ENCODE measurements at regions not wholly inside any gene's neighbourhood (a gene's known extent, or its start where the extent isn't known, plus 50 kb on each side); places are given as distances from the start of the nearest gene placed in this dataset.

- no peak for DNase-seq (ENCODE audit: low read depth)
- no peak overlapping the region for H3K4me3 ChIP-seq (ENCODE audit: low read depth, low read length)
- TF ChIP-seq, protein P1, sequence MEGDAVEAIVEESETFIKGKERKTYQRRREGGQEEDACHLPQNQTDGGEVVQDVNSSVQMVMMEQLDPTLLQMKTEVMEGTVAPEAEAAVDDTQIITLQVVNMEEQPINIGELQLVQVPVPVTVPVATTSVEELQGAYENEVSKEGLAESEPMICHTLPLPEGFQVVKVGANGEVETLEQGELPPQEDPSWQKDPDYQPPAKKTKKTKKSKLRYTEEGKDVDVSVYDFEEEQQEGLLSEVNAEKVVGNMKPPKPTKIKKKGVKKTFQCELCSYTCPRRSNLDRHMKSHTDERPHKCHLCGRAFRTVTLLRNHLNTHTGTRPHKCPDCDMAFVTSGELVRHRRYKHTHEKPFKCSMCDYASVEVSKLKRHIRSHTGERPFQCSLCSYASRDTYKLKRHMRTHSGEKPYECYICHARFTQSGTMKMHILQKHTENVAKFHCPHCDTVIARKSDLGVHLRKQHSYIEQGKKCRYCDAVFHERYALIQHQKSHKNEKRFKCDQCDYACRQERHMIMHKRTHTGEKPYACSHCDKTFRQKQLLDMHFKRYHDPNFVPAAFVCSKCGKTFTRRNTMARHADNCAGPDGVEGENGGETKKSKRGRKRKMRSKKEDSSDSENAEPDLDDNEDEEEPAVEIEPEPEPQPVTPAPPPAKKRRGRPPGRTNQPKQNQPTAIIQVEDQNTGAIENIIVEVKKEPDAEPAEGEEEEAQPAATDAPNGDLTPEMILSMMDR (IDR thresholded peaks at IDR 0.05; ENCODE audit: low read depth, low read length): no peak
- TF ChIP-seq MYC (IDR thresholded peaks at IDR 0.05; ENCODE audit: low read depth, low read length): no peak
- TF ChIP-seq, protein P2, sequence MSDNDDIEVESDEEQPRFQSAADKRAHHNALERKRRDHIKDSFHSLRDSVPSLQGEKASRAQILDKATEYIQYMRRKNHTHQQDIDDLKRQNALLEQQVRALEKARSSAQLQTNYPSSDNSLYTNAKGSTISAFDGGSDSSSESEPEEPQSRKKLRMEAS (IDR thresholded peaks at IDR 0.05; ENCODE audit: low read depth, low read length): no peak
- no peak for TF ChIP-seq POLR2A (IDR thresholded peaks at IDR 0.05; ENCODE audit: extremely low read depth, insufficient read length)
Measured at GRCh38 chr2:78353168-78353567, 672.3 kb upstream of the REG3G start.

DNA sequence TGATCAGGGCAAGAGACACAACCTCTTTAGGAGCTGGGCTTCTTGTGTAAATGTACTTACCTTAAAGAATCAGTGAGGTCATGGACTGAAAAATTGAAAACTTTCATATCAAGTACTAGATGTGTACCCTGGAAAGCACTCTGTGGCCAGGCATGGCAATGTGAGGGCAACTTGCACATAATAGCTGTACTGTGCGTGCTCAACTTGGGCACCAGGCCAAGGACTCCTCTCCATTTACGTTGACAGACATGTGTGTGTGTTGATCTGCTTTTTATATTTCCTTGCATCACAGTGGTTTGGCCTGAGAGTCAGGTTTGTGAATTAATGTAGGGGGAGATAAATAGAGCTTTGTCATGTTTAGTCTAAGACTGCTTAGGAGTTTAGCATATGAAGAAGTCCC is 669.5 kb upstream of the REG3G start:
- no peak for DNase-seq (ENCODE audit: low read depth)
- TF ChIP-seq, protein P2 (IDR thresholded peaks at IDR 0.05; ENCODE audit: low read depth, low read length): no peak
- TF ChIP-seq POLR2A (IDR thresholded peaks at IDR 0.05; ENCODE audit: extremely low read depth, insufficient read length): no peak
- TF ChIP-seq MYC (IDR thresholded peaks at IDR 0.05; ENCODE audit: low read depth, low read length): no peak
- TF ChIP-seq, protein P1 (IDR thresholded peaks at IDR 0.05; ENCODE audit: low read depth, low read length): no peak
- H3K4me3 ChIP-seq (ENCODE audit: low read depth, low read length): no peak overlapping the region

GRCh38 chr2:78383576-78383975 is 641.9 kb upstream of the REG3G start:
- TF ChIP-seq MYC (IDR thresholded peaks at IDR 0.05; ENCODE audit: low read depth, low read length) (no peak), POLR2A (IDR thresholded peaks at IDR 0.05; ENCODE audit: extremely low read depth, insufficient read length) (no peak)
- TF ChIP-seq, protein P1 (IDR thresholded peaks at IDR 0.05; ENCODE audit: low read depth, low read length): no peak
- TF ChIP-seq, protein P2 (IDR thresholded peaks at IDR 0.05; ENCODE audit: low read depth, low read length): no peak
- DNase-seq (ENCODE audit: low read depth): no peak
- H3K4me3 ChIP-seq (ENCODE audit: low read depth, low read length): no peak overlapping the region

DNA sequence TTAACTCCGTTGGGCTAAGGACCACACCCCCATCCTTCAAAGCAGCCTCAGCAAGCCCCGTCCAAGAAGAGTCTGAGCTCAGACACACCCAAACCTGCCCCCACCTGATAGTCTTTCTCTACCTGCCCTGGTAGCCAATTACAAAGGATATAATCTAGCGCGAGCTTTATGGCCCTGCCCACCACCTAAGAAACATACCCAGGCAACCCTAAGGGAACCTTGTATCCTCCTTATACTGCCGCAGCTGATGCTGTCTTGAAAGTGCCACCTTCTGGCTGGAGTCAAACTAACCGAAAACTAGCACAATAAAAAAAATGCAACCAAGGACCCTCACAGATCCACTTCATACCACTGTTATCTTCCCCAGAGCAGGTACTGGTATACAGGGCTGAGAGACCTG is 628.3 kb upstream of the REG3G start:
- H3K4me3 ChIP-seq (ENCODE audit: low read depth, low read length): no peak overlapping the region
- no peak for DNase-seq (ENCODE audit: low read depth)
- TF ChIP-seq, protein P1 (IDR thresholded peaks at IDR 0.05; ENCODE audit: low read depth, low read length): no peak
- TF ChIP-seq MYC (IDR thresholded peaks at IDR 0.05; ENCODE audit: low read depth, low read length): no peak

GRCh38 chr2:78407960-78408794 is 617.3 kb upstream of the REG3G start:
- no peak overlapping the region for H3K4me3 ChIP-seq (ENCODE audit: low read depth, low read length)
- TF ChIP-seq, protein P1 (IDR thresholded peaks at IDR 0.05; ENCODE audit: low read depth, low read length): no peak
- TF ChIP-seq MYC (IDR thresholded peaks at IDR 0.05; ENCODE audit: low read depth, low read length) (no peak), POLR2A (IDR thresholded peaks at IDR 0.05; ENCODE audit: extremely low read depth, insufficient read length) (no peak)
- TF ChIP-seq, protein P2 (IDR thresholded peaks at IDR 0.05; ENCODE audit: low read depth, low read length): no peak
- no peak for DNase-seq (ENCODE audit: low read depth)

All from NB4 (cell line).